ENCODE measurements at regions not wholly inside any gene's neighbourhood (a gene's known extent, or its start where the extent isn't known, plus 50 kb on each side); places are given as distances from the start of the nearest gene placed in this dataset.

DNA sequence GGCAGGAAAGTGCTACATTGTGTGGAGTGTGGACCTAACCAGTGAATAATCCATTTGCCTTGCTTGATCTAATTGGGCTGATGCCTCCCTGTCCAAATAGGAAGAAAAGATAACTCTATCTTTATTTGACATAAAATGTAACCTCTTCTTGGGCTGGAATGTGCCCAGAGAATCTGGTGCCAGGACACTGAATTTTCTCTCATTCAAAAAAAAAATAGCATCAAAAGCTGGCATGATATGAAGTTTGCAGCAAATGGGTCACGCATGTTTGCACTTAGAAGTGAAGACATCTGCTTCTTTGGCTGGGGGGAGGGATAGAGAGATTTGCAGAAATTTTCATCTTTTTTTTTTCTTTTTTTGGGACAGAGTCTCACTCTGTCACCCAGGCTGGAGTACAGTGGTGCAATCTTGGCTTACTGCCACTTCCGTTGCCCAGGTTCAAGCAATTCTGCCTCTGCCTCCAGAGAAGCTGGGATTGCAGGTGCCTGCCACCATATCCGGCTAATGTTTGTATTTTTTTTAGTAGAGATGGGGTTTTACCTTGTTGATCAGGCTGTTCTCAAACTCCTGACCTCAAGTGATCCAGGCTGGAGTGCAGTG, 478.2 kb upstream of the EEF2KMT start:
- H3K36me3 Mint-ChIP-seq (ENCODE audit: low read depth): peaks cover 14% of the 10 kb centered on the region; the same call in 1 of the 2 replicates

DNA sequence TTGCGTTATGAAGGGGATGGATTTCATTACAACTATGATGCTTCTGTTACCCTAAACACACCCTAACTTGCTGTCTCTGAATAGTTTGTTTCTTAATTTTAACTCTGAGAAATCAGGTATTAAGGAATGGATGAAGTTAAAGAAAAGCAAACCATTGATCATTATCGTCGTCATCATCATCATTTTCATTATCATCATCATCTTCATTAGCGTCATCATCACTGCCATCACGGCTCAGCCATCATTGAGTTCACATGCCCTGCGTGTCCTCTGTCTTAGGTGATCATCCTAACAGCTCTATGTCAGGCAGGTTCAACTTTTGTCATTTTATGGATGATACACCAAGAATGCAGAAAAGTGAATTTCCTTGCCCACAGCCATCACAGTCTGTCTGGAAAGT, 477.5 kb upstream of the EEF2KMT start:
- TF ChIP-seq, protein P1, sequence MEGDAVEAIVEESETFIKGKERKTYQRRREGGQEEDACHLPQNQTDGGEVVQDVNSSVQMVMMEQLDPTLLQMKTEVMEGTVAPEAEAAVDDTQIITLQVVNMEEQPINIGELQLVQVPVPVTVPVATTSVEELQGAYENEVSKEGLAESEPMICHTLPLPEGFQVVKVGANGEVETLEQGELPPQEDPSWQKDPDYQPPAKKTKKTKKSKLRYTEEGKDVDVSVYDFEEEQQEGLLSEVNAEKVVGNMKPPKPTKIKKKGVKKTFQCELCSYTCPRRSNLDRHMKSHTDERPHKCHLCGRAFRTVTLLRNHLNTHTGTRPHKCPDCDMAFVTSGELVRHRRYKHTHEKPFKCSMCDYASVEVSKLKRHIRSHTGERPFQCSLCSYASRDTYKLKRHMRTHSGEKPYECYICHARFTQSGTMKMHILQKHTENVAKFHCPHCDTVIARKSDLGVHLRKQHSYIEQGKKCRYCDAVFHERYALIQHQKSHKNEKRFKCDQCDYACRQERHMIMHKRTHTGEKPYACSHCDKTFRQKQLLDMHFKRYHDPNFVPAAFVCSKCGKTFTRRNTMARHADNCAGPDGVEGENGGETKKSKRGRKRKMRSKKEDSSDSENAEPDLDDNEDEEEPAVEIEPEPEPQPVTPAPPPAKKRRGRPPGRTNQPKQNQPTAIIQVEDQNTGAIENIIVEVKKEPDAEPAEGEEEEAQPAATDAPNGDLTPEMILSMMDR (IDR thresholded peaks at IDR 0.05): no peak
- H3K36me3 Mint-ChIP-seq (ENCODE audit: low read depth): peaks cover 14% of the 10 kb centered on the region; the same call in 1 of the 2 replicates
- H3K9me3 Mint-ChIP-seq: peaks cover 67% of the 10 kb centered on the region
- H3K4me3 Mint-ChIP-seq: no peak overlapping the region
- H3K27me3 Mint-ChIP-seq (ENCODE audit: insufficient read depth): peaks cover 4% of the 10 kb centered on the region; the same call in 1 of the 2 replicates
- no peak for DNase-seq
- no peak overlapping the region for H3K27ac Mint-ChIP-seq
- no peaks in the 10 kb centered on the region for H3K4me1 Mint-ChIP-seq (ENCODE audit: low read depth)

More for the DNA sequence above, 478.2 kb upstream of the EEF2KMT start:
- Mint-ChIP-seq H3K27ac (no peak overlapping the region), H3K27me3 (ENCODE audit: insufficient read depth) (peaks cover 4% of the 10 kb centered on the region; the same call in 1 of the 2 replicates), H3K4me3 (no peak overlapping the region), H3K4me1 (ENCODE audit: low read depth) (no peaks in the 10 kb centered on the region), H3K9me3 (peaks cover 69% of the 10 kb centered on the region)
- no peak for DNase-seq
- TF ChIP-seq, protein P1 (IDR thresholded peaks at IDR 0.05): no peak

DNA sequence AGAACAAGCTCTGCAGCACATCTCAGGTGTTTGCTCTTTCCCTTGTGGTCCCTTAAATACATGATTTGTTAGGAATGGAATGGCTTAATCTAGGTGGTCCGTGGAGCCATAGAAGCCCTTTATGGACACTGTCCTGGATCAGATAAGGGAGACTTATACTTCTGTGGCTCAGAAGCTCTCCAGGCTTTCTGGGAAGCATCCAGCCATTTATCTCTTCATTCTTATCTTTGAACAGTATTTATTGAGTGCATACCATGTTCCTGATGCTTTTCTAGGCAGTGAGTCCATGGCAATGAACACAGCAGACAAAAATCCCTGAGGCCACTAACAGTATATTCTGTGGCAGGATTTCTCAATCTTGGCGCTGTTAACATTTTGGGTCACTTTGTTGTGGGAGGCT, 474.5 kb upstream of the EEF2KMT start:
- Mint-ChIP-seq H3K9me3 (peaks cover 65% of the 10 kb centered on the region), H3K27me3 (ENCODE audit: insufficient read depth) (no peaks in the 10 kb centered on the region), H3K27ac (no peak overlapping the region), H3K4me1 (ENCODE audit: low read depth) (no peaks in the 10 kb centered on the region), H3K36me3 (ENCODE audit: low read depth) (peaks cover 20% of the 10 kb centered on the region; the same call in 1 of the 2 replicates), H3K4me3 (no peak overlapping the region)
- no peak for DNase-seq
- TF ChIP-seq, protein P1 (IDR thresholded peaks at IDR 0.05): no peak

DNA sequence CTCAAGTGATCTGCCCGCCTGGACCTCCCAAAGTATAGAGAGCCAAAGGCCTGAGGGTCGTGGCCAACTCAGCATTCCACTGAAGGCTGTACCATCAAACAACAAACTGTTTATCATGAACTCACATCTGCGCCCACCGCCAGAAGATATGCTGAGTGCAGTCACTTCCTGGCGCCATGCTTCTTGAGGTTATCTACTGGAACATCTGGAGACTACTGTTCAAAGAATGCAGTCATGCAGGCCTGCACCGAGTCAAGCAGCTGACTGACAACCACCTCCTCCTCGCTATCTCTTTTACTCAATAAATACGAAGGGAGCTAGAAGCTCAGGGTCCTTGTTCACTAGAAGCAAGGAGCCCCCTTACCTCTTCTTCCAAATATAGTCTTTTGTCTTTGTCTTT, 473.9 kb upstream of the EEF2KMT start:
- TF ChIP-seq, protein P1 (IDR thresholded peaks at IDR 0.05): no peak
- no peak overlapping the region for H3K27ac Mint-ChIP-seq
- no peaks in the 10 kb centered on the region for H3K27me3 Mint-ChIP-seq (ENCODE audit: insufficient read depth)
- DNase-seq: no peak
- H3K4me3 Mint-ChIP-seq: no peak overlapping the region
- H3K36me3 Mint-ChIP-seq (ENCODE audit: low read depth): peaks cover 20% of the 10 kb centered on the region; the same call in 1 of the 2 replicates
- peaks cover 63% of the 10 kb centered on the region for H3K9me3 Mint-ChIP-seq
- no peaks in the 10 kb centered on the region for H3K4me1 Mint-ChIP-seq (ENCODE audit: low read depth)

DNA sequence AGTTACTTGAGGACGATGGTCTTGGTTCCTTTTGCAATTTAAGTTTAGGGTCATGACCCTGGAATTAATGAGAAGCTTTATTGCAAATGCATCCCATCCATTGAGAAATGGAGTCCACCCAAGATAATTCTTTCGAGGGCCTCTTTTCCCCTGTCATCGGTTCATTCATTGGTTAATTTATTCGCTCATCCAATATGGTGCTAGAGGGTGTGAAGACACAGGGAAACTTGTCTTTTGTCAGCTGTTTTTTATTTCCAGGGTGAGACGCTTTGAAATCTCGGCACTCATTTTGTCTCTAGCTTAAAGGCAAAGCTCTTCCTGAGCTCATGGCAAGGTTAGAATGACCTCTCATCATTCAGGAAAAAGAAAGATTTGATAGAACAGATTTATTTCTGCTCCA, 464.2 kb upstream of the EEF2KMT start:
- peaks cover 5% of the 10 kb centered on the region; the same call in 1 of the 2 replicates for H3K36me3 Mint-ChIP-seq (ENCODE audit: low read depth)
- H3K4me1 Mint-ChIP-seq (ENCODE audit: low read depth): no peaks in the 10 kb centered on the region
- H3K9me3 Mint-ChIP-seq: peaks cover 50% of the 10 kb centered on the region
- DNase-seq: no peak
- no peak overlapping the region for H3K4me3 Mint-ChIP-seq
- TF ChIP-seq, protein P1 (IDR thresholded peaks at IDR 0.05): no peak
- H3K27ac Mint-ChIP-seq: no peak overlapping the region
- no peaks in the 10 kb centered on the region; the same call in 1 of the 2 replicates for H3K27me3 Mint-ChIP-seq (ENCODE audit: insufficient read depth)
